ENCODE measurements at regions not wholly inside any gene's neighbourhood (a gene's known extent, or its start where the extent isn't known, plus 50 kb on each side); places are given as distances from the start of the nearest gene placed in this dataset.

GRCh38 chr9:20200581-20200980, 411.7 kb upstream of the SLC24A2 start:
- ATAC-seq (no peak), DNase-seq (ENCODE audit: low spot score) (no peak)

DNA sequence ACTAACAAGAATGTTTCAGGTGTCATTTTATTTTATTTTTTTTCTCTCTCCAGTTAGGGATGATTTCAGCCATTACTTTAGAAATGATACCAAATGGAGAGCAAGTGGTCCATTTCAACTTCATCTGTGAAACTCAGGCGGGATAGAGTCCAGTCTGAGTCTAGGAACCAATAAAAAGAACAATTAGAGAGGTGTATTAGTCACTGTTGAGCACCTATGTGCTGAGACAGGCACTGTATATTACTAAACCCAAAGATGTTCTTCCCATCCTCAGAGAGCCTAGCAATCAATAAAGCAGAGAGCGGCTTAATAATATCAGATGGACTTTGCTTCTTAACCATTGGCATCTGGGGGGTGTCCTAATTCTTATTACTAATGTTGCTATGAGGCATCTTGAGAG, 410.3 kb upstream of the SLC24A2 start:
- ATAC-seq (no peak), DNase-seq (ENCODE audit: low spot score) (no peak)

DNA sequence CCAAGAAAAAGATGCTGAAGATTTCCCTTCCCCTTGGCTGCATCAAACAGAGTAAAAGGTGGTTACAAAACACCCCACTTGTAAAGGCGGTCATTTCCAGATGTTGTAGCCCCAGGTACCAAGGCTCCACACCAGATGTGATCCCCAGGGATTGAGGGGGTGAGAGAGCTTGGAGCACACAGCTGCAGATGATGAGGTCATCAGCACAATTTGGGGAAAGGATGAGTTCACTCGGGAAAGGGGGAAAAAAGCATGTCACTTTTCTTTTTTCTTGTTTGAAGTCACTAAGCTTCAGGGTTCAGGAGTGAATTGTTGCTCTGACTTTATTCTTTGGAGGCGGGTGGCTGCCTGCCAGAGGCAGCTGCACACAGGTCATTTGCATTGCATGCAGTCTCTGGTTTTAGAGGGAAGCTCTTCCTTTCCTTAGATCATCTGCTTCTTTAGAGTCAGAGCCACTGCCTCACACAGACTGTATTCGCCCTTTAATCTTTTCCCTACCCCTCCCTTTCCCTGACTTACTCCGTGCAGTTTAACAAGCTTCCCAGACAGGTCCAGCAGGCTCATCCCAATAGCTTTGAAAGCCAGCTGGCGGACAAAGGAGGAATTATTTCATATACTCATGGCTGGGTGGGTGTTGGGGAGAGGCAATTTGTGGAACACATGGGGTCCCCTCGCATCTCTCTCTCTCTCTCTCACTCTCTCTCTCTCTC, 409.3 kb upstream of the SLC24A2 start:
- DNase-seq (ENCODE audit: low spot score) = no peak
- ATAC-seq = no peak

- ATAC-seq = no peak
- no peak for DNase-seq (ENCODE audit: low spot score)
Measured at GRCh38 chr9:20191228-20191840, 402.5 kb upstream of the SLC24A2 start.

DNA sequence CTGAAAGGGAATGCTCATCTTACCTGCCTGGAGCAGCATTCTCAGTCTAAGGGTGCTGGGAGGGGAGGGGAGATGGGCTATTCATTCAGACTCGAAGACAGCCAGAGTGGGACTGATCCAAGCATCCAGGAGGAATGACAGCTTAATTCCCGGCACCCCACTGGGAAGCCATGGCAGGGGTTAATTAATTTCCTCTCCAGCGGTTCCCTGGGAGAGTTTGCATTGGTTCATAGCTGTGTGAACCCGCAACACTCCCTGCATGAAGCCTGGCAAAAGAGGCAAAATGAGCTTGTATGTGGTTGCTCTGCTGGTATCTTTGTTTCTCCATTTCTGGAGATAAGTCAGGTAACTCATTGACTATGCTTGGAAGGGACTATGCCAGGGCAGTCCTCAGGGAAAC, 401.0 kb upstream of the SLC24A2 start:
- no peak for ATAC-seq
- DNase-seq (ENCODE audit: low spot score) = no peak

GRCh38 chr9:20188616-20189369, 400.0 kb upstream of the SLC24A2 start:
- ATAC-seq (no peak), DNase-seq (ENCODE audit: low spot score) (no peak)

GRCh38 chr9:20187318-20187717, 398.5 kb upstream of the SLC24A2 start:
- DNase-seq (ENCODE audit: low spot score) (no peak), ATAC-seq (no peak)

- ATAC-seq (no peak), DNase-seq (ENCODE audit: low spot score) (no peak)
Measured at GRCh38 chr9:20186823-20187222, 398.0 kb upstream of the SLC24A2 start.

DNA sequence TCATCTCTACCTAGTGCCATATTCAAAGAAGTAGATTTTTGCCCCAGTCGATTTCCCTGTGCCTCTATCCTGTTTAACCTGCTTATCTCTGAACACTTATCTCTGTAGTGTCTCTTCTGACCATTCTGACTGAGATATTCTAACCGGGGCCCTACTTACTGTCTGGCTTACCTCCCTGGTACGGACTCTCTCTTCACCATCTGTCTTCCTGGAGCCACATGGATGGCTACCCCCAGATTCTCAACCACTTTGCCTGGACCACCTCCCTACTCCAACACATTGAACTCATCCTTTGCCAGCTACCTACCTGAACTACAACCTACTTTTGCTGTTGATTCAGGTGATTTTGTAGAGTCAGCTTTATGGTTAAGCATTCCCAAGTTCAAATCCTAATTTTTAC, 397.4 kb upstream of the SLC24A2 start:
- ATAC-seq (no peak), DNase-seq (ENCODE audit: low spot score) (no peak)

DNA sequence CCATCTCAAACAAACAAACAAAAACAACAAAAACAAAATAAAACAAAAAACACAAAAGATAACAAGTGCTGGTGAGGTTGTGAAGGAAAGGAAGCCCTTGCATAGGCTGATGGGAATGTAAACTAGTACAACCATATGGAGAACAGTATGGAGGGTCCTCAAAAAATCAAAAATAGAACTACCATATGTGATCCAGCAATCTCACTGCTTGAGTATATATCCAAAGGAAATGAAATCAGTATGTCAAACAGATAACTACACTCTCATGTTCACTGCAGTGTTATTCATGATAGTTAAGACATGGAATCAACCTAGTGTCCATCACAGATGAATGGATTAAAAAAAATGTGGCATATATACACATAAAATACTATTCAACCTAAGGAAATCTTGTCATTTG, 395.7 kb upstream of the SLC24A2 start:
- ATAC-seq = no peak
- DNase-seq (ENCODE audit: low spot score) = no peak

GRCh38 chr9:20178679-20179078, 389.8 kb upstream of the SLC24A2 start:
- DNase-seq (ENCODE audit: low spot score) = no peak
- ATAC-seq = no peak

DNA sequence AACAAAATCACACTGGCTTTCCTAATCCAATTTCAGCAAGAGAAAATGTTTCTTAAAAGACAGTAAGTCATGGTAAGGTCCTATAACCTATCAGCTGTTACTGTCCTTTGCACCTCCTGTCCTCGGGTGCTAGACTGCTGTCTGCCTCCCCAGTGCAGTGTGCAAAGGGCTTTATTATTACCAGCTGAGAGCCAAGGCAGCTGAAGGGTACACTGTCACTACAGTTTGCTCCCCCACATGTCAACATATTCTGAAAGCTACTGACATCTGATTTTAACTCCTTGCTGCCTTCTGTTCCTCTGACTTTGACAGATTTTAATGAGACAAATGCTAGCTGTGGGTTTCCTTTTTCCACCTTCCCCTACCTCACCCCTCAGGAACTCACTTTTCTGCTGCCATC, 389.4 kb upstream of the SLC24A2 start:
- DNase-seq (ENCODE audit: low spot score) (no peak), ATAC-seq (no peak)

GRCh38 chr9:20170122-20170521, 381.3 kb upstream of the SLC24A2 start:
- ATAC-seq (no peak), DNase-seq (ENCODE audit: low spot score) (no peak)

- ATAC-seq = no peak
- DNase-seq (ENCODE audit: low spot score) = no peak
Measured at GRCh38 chr9:20152151-20152725, 363.4 kb upstream of the SLC24A2 start.

DNA sequence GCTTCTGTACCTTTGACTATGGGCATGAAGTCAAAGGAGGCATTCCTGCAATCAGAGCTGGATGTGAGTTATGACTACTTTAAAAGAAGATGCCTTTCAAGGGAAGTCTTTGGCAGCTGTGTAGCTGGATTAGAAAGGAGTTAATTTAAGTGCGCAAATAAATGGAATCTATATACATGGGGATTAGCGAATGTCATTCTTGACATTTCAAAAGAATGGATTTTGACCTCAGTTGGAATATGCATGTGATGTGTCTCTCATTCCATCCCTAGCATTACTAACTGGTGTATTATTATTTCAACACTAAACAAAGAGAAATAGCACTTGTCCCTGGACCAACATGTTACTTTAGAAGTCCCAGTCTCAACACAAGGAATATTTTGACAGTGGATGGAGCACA, 359.6 kb upstream of the SLC24A2 start:
- ATAC-seq = no peak
- DNase-seq (ENCODE audit: low spot score) = no peak

- DNase-seq (ENCODE audit: low spot score) = no peak
- ATAC-seq = no peak
Measured at GRCh38 chr9:20144197-20144596, 355.4 kb upstream of the SLC24A2 start.

DNA sequence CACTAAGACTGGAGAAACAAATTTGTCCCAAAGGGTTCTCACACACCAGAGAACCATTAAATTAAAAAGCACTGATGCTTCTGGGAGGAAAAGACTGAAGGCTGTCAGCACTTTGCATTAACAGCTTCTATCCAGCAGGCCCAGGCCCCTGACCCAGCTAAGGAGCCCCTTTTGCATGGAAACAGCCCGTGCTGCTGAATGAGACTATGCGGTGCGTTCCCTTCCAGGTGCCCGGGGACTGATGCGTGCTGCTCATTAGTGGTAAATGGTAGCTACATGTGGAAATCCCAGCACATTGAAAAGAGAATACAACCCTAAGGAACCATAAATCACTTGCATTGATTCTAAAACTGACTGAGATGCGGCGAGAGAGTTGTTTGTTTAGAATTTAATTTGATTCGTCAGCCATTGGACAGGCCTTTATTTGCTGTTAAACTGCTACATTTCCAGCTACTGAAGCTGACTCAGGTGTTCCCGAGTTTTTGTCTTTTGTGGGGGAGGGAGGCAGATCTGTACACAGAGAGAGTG, 351.0 kb upstream of the SLC24A2 start:
- DNase-seq (ENCODE audit: low spot score) = no peak
- ATAC-seq = no peak

DNA sequence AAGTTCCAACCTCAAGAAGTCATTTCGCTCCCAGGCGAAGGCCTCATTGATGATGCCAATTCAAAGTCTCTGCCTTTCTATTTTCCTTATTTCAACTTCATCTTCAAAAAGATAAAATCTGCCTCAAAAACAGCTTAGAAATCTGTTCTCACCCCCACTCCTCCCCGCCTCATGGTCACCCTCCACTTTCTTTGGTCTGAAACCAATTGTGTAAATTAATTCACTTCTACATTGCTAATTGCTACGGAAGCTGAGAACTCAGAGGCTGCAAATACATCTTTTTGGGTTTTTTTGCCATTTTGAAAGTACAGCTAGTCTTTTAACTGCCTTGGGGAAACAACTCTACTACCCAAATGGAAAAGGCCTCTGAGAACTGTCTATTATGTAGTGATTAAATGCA, 350.0 kb upstream of the SLC24A2 start:
- DNase-seq (ENCODE audit: low spot score) (no peak), ATAC-seq (no peak)

GRCh38 chr9:20138116-20138515, 349.3 kb upstream of the SLC24A2 start:
- no peak for DNase-seq (ENCODE audit: low spot score)

GRCh38 chr9:20137425-20137824, 348.6 kb upstream of the SLC24A2 start:
- ATAC-seq = no peak
- DNase-seq (ENCODE audit: low spot score) = no peak

More at GRCh38 chr9:20138116-20138515, 349.3 kb upstream of the SLC24A2 start:
- no peak for ATAC-seq

DNA sequence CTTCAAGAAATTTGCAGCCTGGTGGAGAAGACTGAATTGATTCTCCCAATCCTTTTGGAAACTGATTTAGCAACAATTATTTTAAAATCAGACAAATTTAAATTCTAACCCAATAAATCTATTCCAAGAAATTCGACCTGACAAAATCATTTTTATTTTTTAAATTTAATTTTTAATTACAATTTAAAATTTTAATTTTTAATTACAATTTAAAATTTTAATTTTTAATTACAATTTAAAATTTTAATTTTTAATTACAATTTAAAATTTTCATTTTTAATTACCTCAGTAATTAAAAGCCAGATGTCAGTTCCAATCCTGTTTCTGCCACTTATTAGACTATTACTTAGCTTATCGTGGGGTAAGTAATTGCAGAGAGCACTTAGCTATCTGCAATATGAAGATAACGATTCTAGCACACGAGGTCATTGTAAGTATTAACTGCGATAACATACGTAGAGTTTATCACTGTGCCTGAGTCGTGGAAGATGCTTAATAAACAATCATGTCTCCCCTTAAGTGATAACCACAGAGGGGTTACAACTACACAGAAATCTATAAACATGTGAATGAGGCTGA, 346.4 kb upstream of the SLC24A2 start:
- ATAC-seq (no peak), DNase-seq (ENCODE audit: low spot score) (no peak)

Data from left lobe of liver (tissue), 2 donors.